Cardiac muscle cell (in vitro differentiated cells and primary cell): ENCODE measurements at regions not wholly inside any gene's neighbourhood (a gene's known extent, or its start where the extent isn't known, plus 50 kb on each side); places are given as distances from the start of the nearest gene placed in this dataset.
"Not testable (repeated sequence)": the region's sequence is repeated elsewhere in the genome, so short reads cannot be mapped to it uniquely, and the experiment has no call there.

Experiments used
- DNase-seq, 2 donors: peaks; one replicate each; pipeline versions ENCODE4 v3.0.0 to v3.0.0-alpha.2; 2010 to 2017; ENCODE audit warnings: low read depth in 1 of 2, low spot score in 1 of 2
- H3K27ac ChIP-seq: fragments of 200-600 bp; sonication (generic); 2 replicates; pipeline ENCODE4 v1.5.1; 2016
- H3K27me3 ChIP-seq: fragments of 200-600 bp; sonication (generic); 2 replicates; pipeline ENCODE4 v1.6.0; 2016; ENCODE audit warnings: control low read depth
- H3K36me3 ChIP-seq: fragments of 200-600 bp; sonication (generic); 2 replicates; pipeline ENCODE4 v1.5.1; 2016; ENCODE audit warnings: control low read depth
- H3K4me1 ChIP-seq: fragments of 200-600 bp; sonication (generic); 2 replicates; pipeline ENCODE4 v1.8.1; 2017; ENCODE audit warnings: low read depth, mild to moderate bottlenecking, mixed run types
- H3K4me3 ChIP-seq: fragments of 200-600 bp; sonication (generic); 2 replicates; pipeline ENCODE4 v1.5.1; 2016; ENCODE audit warnings: mild to moderate bottlenecking
- H3K9me3 ChIP-seq: fragments of 200-600 bp; sonication (generic); 2 replicates; pipeline ENCODE4 v1.5.1; 2017; ENCODE audit warnings: low read depth, mild to moderate bottlenecking, control low read depth
- TF ChIP-seq, protein P1 (sequence below): IDR thresholded peaks from 2 replicates; pipeline ENCODE4 v1.5.1; 2012; ENCODE audit warnings: low read depth, mild to moderate bottlenecking, low read length

DNA sequence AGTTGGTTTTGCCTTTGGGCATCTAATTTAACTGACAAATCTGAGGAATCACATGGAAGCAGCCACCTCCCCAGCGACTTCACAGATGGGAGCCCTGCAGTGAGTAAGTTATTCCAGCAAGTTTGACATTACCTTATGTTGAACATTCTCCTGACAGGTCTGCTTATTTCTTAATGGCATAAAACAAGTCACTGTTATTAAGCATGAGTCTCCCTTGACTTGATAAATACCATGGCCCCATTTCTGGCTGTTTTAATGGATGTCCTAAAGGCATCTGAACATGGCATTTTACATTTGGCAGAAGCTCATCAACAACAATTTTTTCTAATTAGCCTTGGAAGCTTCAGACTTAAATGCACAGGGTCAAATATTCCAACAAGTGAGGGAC is 92.6 kb upstream of the CREB1 start:
- no peaks in the 10 kb centered on the region for H3K9me3 ChIP-seq
- H3K36me3 ChIP-seq = no peaks in the 10 kb centered on the region
- no peak overlapping the region for H3K27ac ChIP-seq
- no peaks in the 10 kb centered on the region for H3K4me1 ChIP-seq
- no peaks in the 10 kb centered on the region for H3K27me3 ChIP-seq
- TF ChIP-seq, protein P1, sequence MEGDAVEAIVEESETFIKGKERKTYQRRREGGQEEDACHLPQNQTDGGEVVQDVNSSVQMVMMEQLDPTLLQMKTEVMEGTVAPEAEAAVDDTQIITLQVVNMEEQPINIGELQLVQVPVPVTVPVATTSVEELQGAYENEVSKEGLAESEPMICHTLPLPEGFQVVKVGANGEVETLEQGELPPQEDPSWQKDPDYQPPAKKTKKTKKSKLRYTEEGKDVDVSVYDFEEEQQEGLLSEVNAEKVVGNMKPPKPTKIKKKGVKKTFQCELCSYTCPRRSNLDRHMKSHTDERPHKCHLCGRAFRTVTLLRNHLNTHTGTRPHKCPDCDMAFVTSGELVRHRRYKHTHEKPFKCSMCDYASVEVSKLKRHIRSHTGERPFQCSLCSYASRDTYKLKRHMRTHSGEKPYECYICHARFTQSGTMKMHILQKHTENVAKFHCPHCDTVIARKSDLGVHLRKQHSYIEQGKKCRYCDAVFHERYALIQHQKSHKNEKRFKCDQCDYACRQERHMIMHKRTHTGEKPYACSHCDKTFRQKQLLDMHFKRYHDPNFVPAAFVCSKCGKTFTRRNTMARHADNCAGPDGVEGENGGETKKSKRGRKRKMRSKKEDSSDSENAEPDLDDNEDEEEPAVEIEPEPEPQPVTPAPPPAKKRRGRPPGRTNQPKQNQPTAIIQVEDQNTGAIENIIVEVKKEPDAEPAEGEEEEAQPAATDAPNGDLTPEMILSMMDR = no peak
- DNase-seq = no peak
- H3K4me3 ChIP-seq = no peak overlapping the region

DNA sequence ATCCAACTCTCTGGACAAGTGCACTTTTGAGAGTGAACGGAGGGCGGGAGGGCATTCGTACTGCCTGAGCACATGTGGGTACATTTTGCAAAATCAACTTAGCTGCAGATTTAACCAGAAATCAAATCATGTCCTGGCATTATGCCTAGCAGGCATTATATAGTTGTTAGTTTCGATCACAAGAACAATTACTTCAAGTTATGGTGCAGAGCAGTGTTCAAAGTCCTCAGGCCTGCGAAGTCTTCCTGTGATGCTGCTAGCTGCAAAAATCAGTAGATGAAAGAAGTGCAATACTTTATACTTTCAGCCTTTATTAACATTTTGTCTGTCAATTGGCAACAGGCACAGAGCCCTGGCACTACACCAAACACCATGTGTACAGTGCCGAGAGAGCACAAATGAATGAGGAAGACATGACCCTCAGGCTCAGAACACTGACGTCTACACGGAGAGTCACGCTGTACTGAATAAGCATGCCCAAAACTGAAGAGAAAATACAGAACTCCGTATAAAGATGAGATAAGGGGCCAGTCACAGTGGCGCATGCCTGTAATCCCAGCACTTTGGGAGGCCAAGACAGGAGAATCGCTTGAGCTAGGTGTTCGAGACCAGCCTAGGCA is 92.1 kb upstream of the CREB1 start:
- no peak for DNase-seq
- no peak overlapping the region for H3K4me3 ChIP-seq
- H3K27me3 ChIP-seq = no peaks in the 10 kb centered on the region
- no peaks in the 10 kb centered on the region for H3K4me1 ChIP-seq
- H3K9me3 ChIP-seq = no peaks in the 10 kb centered on the region
- H3K27ac ChIP-seq = no peak overlapping the region
- no peaks in the 10 kb centered on the region for H3K36me3 ChIP-seq
- TF ChIP-seq, protein P1 = no peak

DNA sequence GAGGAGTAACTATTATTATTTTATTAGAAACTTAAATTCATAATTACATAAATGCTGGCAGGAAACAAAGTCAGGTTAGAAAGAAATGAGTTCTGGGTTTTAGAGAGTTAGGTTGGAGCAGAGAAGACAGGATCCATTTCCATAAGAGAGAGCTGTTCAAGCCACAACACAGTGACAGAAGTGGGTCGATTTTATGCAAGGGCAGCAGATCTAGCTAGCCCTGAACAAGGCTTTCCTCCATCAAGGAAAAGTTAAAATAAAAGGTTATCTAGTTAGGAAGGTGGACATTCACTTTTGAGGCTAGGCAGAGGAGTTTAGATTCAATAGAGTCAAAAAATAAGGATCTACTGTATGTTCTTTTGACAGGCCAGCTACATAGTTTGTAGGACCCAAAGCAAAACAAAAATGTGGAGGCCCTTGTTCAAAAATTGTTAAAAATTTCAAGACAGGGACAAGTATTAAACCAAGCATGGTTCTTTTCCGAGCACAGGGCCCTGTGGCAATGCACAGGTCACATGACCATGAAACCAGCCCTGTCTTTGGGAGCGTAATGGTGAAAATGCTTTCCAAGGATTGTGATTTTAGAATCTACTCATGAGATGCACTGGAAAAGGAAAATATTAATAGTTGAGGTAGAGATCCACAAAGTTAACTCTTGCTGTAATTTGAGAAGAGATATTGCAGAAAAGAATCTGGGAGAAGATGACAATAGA is 91.2 kb upstream of the CREB1 start:
- TF ChIP-seq, protein P1 = no peak
- Histone ChIP-seq H3K4me3 (no peak overlapping the region), H3K9me3 (no peaks in the 10 kb centered on the region), H3K27me3 (no peaks in the 10 kb centered on the region), H3K4me1 (no peaks in the 10 kb centered on the region), H3K36me3 (no peaks in the 10 kb centered on the region), H3K27ac (no peak overlapping the region)
- no peak for DNase-seq

DNA sequence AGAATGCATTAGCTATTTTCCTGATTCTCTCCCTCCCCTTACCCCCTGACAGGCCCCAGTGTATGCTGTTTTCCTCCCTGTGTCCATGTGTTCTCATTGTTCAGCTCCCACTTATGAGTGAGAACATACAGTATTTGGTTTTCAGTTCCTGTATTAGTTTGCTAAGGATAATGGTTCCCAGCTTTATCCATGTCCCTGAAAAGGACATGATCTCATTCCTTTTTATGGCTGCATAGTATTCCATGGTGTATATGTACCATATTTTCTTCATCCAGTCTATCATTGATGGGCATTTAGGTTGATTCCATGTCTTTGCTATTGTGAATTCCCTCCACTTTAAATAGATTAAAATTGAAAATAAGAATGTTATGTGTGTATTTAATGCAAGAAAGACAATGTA is 89.9 kb upstream of the CREB1 start:
- not testable (repeated sequence) for DNase-seq, H3K9me3 ChIP-seq

DNA sequence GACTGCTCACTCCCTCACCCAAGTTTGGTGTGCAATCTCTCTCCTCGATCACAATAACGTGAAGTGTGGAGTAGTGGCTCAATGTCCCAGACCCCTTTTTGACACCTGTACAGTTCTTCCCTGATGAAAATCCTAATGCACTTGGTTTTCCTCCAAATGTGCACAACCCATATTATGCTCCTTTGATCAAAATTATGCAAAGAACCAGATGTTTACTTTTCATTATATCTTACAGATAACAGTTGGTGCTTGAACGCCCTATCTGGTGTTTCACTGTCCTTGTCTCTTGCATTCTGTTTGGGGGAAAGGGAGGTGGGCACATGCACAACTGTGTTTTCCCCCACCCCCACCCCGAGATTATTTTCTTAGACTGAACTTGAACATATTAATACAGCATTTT is 85.0 kb upstream of the CREB1 start:
- Histone ChIP-seq H3K27ac (no peak overlapping the region), H3K4me3 (no peak overlapping the region), H3K9me3 (no peaks in the 10 kb centered on the region), H3K27me3 (no peaks in the 10 kb centered on the region), H3K36me3 (no peaks in the 10 kb centered on the region), H3K4me1 (peaks cover 10% of the 10 kb centered on the region)
- DNase-seq = no peak
- TF ChIP-seq, protein P1 = no peak

More for the DNA sequence above, 89.9 kb upstream of the CREB1 start:
- not testable (repeated sequence) for H3K27me3 ChIP-seq, H3K27ac ChIP-seq, H3K4me1 ChIP-seq, H3K36me3 ChIP-seq, H3K4me3 ChIP-seq

DNA sequence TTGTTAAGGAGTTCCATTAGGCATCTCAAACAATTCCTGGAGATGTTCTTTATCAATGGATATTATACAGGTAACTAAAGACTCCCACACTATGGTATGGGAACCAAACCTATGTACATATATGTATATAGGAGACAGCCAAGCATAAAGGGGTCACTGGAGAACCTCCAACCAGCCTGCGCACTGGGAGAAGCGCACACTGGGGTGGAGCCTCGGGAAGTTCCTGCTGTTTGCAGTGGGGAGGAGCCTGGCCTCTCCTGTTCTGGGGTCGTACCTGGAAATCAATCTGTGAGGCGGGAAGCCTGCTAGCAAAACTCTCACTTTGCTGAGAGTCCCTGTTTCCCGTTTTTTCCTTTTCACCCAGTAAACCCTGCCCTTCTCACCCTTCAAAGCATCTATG is 83.1 kb upstream of the CREB1 start:
- no peaks in the 10 kb centered on the region for H3K36me3 ChIP-seq
- no peak overlapping the region for H3K4me3 ChIP-seq
- peaks cover 10% of the 10 kb centered on the region for H3K4me1 ChIP-seq
- DNase-seq = no peak
- TF ChIP-seq, protein P1 = no peak
- no peak overlapping the region for H3K27ac ChIP-seq
- H3K27me3 ChIP-seq = no peaks in the 10 kb centered on the region
- no peaks in the 10 kb centered on the region for H3K9me3 ChIP-seq
